ENCODE measurements at regions not wholly inside any gene's neighbourhood (a gene's known extent, or its start where the extent isn't known, plus 50 kb on each side); places are given as distances from the start of the nearest gene placed in this dataset.
A peak's percentile ranks its signal among the peaks of the same experiment; 100 is the strongest.

- TF ChIP-seq CTCF (IDR thresholded peaks at IDR 0.05; ENCODE audit: low read depth, low read length, missing control alignments), result peak; percentile 32
- in situ Hi-C loops (cut with HindIII; ENCODE audit: low sequenced_read_pairs), result no loop called here
- no peak for DNase-seq (ENCODE audit: low read depth)
- H3K4me3 ChIP-seq (ENCODE audit: low read depth, low read length), result no peak overlapping the region
Observed at GRCh38 chr2:176814740-176815367, 397.7 kb upstream of the HNRNPA3 start.

- DNase-seq (ENCODE audit: low read depth), result no peak
- in situ Hi-C loops (cut with HindIII; ENCODE audit: low sequenced_read_pairs), result no loop called here
- no peak overlapping the region for H3K4me3 ChIP-seq (ENCODE audit: low read depth, low read length)
- peak; percentile 4 for TF ChIP-seq CTCF (IDR thresholded peaks at IDR 0.05; ENCODE audit: low read depth, low read length, missing control alignments)
Observed at GRCh38 chr2:176817061-176817565, 395.5 kb upstream of the HNRNPA3 start.

GRCh38 chr2:176818076-176818475, 394.5 kb upstream of the HNRNPA3 start:
- no peak overlapping the region for H3K4me3 ChIP-seq (ENCODE audit: low read depth, low read length)
- no peak for DNase-seq (ENCODE audit: low read depth)

GRCh38 chr2:176818617-176819016, 394.0 kb upstream of the HNRNPA3 start:
- H3K4me3 ChIP-seq (ENCODE audit: low read depth, low read length), result no peak overlapping the region
- in situ Hi-C loops (cut with HindIII; ENCODE audit: low sequenced_read_pairs), result no loop called here
- TF ChIP-seq CTCF (IDR thresholded peaks at IDR 0.05; ENCODE audit: low read depth, low read length, missing control alignments), result no peak
- no peak for DNase-seq (ENCODE audit: low read depth)

More at GRCh38 chr2:176818076-176818475, 394.5 kb upstream of the HNRNPA3 start:
- no peak for TF ChIP-seq CTCF (IDR thresholded peaks at IDR 0.05; ENCODE audit: low read depth, low read length, missing control alignments)
- in situ Hi-C loops (cut with HindIII; ENCODE audit: low sequenced_read_pairs), result no loop called here

- DNase-seq (ENCODE audit: low read depth), result no peak
- no peak for TF ChIP-seq CTCF (IDR thresholded peaks at IDR 0.05; ENCODE audit: low read depth, low read length, missing control alignments)
- in situ Hi-C loops (cut with HindIII; ENCODE audit: low sequenced_read_pairs), result no loop called here
- no peak overlapping the region for H3K4me3 ChIP-seq (ENCODE audit: low read depth, low read length)
Observed at GRCh38 chr2:176819306-176819705, 393.3 kb upstream of the HNRNPA3 start.

- in situ Hi-C loops (cut with HindIII; ENCODE audit: low sequenced_read_pairs), result no loop called here
- H3K4me3 ChIP-seq (ENCODE audit: low read depth, low read length), result no peak overlapping the region
- TF ChIP-seq CTCF (IDR thresholded peaks at IDR 0.05; ENCODE audit: low read depth, low read length, missing control alignments), result no peak
- no peak for DNase-seq (ENCODE audit: low read depth)
Observed at GRCh38 chr2:176820371-176820932, 392.1 kb upstream of the HNRNPA3 start.

Measured in astrocyte of the cerebellum (primary cell).